Body of pancreas (tissue), 4 donors: ENCODE measurements at regions not wholly inside any gene's neighbourhood (a gene's known extent, or its start where the extent isn't known, plus 50 kb on each side); places are given as distances from the start of the nearest gene placed in this dataset.

ENCODE experiments used
- POLR2A ChIP-seq, 3 donors: fragments of 450-650 bp; IDR thresholded peaks; one replicate each; pipeline ENCODE4 v1.6.1; 2016; ENCODE audit warnings: antibody characterized with exemption in 3 of 3, mild to moderate bottlenecking in 2 of 3
- TF ChIP-seq, protein P1 (sequence below), 7 experiments: fragments of 450-650 bp in 4 of 7; fragments of 200-600 bp in 3 of 7; sonication (generic) in 3 of 7; IDR thresholded peaks; one replicate each; pipeline ENCODE4 v1.5.1; 2016 to 2019; ENCODE audit warnings: antibody characterized with exemption in 7 of 7

DNA sequence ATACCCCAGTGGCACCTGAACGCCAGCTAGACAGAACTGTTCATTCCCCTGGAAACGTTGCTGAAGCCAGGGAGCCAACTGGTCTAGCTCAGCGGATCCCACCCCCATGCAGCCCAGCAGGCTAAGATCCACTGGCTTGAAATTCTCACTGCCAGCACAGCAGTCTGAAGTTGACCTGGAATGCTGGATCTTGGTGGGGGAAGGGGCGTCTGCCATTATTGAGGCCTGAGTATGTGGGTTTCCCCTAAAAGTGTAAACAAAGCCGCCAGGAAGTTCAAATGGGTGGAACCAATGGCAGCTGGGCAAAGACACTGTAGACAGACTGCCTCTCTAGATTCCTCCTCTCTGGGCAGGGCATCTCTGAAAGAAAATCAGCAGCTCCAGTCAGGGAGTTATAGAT, 213.0 kb downstream of the NKX6-1 start:
- TF ChIP-seq, protein P1, sequence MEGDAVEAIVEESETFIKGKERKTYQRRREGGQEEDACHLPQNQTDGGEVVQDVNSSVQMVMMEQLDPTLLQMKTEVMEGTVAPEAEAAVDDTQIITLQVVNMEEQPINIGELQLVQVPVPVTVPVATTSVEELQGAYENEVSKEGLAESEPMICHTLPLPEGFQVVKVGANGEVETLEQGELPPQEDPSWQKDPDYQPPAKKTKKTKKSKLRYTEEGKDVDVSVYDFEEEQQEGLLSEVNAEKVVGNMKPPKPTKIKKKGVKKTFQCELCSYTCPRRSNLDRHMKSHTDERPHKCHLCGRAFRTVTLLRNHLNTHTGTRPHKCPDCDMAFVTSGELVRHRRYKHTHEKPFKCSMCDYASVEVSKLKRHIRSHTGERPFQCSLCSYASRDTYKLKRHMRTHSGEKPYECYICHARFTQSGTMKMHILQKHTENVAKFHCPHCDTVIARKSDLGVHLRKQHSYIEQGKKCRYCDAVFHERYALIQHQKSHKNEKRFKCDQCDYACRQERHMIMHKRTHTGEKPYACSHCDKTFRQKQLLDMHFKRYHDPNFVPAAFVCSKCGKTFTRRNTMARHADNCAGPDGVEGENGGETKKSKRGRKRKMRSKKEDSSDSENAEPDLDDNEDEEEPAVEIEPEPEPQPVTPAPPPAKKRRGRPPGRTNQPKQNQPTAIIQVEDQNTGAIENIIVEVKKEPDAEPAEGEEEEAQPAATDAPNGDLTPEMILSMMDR (IDR thresholded peaks at IDR 0.05), result no peak
- TF ChIP-seq POLR2A (IDR thresholded peaks at IDR 0.05), result no peak
